BJ (cell line): ENCODE measurements at regions not wholly inside any gene's neighbourhood (a gene's known extent, or its start where the extent isn't known, plus 50 kb on each side); places are given as distances from the start of the nearest gene placed in this dataset.

Source experiments
- CTCF ChIA-PET: fragments of 350-600 bp; formaldehyde crosslinking; extraction: SDS; loops from one replicate; lab custom pipeline; 2021; ENCODE audit warnings: antibody characterized with exemption, inconsistent platforms; lab: Yijun Ruan, JAX
- POLR2A ChIA-PET: fragments of 300-600 bp; sonication (Branson Sonifier 250); formaldehyde crosslinking; extraction: SDS; loops from one replicate; lab custom pipeline; 2021; ENCODE audit warnings: antibody characterized with exemption; lab: Charles Lee
- DNase-seq: peaks from one replicate; pipeline ENCODE4 v3.0.0-alpha.2; 2011; ENCODE audit warnings: low read depth
- H3K27me3 ChIP-seq: 2 replicates; pipeline ENCODE4 v1.6.0; 2011; ENCODE audit warnings: low read length; ENCODE audit not compliant: control insufficient read depth, insufficient read depth
- H3K36me3 ChIP-seq: 2 replicates; pipeline ENCODE4 v1.5.1; 2011; ENCODE audit warnings: low read length; ENCODE audit not compliant: control insufficient read depth, insufficient read depth
- H3K4me3 ChIP-seq: 2 replicates; pipeline ENCODE4 v1.5.1; 2011; ENCODE audit warnings: low read depth, mild to moderate bottlenecking, control low read depth, low read length
- TF ChIP-seq, protein P1 (sequence below): IDR thresholded peaks from 2 replicates; pipeline ENCODE4 v1.5.1; 2011; ENCODE audit warnings: low read depth, mild to moderate bottlenecking, control low read depth, inconsistent platforms, low read length, moderate library complexity; ENCODE audit not compliant: insufficient read depth

DNA sequence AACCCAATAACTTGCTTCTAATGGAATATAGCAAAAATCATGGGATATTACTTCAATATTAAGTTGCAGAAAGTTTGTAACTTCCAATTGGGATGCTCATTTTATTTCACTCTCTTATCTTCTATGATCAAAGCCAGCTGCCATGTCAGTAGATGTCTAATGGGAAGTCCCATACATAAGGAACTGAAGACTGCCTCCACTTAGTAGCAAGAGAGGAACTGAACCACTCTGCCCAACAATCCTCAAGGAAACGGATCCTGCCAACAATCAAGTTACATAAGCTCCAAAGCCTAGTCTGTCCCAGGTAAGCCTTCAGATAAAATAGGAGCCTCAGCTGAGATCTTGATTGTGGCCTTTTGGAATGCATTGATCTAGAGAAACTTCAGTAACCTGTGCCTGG is 431.5 kb upstream of the PCDH15 start:
- H3K36me3 ChIP-seq: no peaks in the 10 kb centered on the region
- H3K27me3 ChIP-seq: no peaks in the 10 kb centered on the region
- ChIA-PET CTCF (no interaction called here), POLR2A (no interaction called here)
- TF ChIP-seq, protein P1, sequence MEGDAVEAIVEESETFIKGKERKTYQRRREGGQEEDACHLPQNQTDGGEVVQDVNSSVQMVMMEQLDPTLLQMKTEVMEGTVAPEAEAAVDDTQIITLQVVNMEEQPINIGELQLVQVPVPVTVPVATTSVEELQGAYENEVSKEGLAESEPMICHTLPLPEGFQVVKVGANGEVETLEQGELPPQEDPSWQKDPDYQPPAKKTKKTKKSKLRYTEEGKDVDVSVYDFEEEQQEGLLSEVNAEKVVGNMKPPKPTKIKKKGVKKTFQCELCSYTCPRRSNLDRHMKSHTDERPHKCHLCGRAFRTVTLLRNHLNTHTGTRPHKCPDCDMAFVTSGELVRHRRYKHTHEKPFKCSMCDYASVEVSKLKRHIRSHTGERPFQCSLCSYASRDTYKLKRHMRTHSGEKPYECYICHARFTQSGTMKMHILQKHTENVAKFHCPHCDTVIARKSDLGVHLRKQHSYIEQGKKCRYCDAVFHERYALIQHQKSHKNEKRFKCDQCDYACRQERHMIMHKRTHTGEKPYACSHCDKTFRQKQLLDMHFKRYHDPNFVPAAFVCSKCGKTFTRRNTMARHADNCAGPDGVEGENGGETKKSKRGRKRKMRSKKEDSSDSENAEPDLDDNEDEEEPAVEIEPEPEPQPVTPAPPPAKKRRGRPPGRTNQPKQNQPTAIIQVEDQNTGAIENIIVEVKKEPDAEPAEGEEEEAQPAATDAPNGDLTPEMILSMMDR: no peak
- no peak for DNase-seq
- no peak overlapping the region for H3K4me3 ChIP-seq

DNA sequence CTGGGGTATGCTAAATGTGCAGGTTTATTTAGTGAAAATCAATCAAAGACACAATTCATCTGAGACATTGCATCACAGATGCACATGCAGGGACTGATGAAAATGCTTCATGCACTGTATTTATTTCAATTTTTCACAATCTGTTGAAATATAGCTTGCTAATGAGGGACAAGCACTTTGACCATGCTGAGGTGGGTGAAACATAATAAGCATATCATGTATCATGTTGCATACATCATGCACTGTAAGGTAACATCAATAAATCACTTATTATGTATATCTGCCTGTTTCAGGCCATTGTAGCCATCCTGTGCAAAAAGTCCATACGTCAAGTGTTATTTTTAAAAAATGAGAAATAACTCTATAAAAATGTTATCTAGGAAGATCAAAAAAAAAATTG is 426.9 kb upstream of the PCDH15 start:
- Histone ChIP-seq H3K36me3 (no peaks in the 10 kb centered on the region), H3K4me3 (no peak overlapping the region), H3K27me3 (no peaks in the 10 kb centered on the region)
- ChIA-PET CTCF (no interaction called here), POLR2A (no interaction called here)
- no peak for DNase-seq
- TF ChIP-seq, protein P1: no peak

DNA sequence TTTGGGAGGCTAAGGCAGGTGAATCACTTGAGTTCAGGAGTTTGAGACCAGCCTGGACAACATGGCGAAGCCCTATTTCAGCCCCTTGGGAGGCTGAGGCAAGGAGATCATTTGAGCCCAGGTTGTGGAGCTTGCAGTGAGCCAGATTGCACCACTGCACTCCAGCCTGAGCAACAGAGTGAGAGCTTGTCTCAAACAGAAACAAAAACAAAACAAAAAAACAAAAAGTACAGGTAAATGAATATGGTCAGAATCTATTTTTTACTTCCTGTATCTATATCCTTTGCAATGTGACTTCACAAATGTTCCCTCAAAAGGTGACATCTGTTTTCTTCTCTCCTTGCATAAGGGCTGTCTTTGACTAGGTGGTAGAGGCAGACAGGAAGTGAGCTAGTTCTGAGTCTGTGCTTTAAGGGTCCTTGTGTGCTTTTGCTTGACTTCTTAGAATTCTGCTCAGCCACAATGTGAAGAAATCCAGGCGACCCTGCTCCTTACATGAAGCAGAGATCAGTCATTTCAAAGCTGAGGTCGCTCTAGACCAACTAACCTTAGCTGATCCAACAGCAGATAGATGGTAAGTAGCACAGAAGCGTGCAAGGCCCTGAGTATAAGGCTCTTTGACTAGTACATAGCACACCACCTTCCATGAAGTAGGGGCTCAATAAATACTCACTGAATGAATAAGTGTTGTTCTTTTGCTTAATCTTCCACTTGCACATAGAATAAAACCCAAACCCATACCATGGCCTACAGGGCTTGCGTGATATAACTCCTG is 423.2 kb upstream of the PCDH15 start:
- CTCF ChIA-PET: interaction anchor here (1.5 kb wide), 1 partner anchor 9 kb away, joined by 3 read pairs; no protein-coding TSS in a partner anchor
- no peak overlapping the region for H3K4me3 ChIP-seq
- POLR2A ChIA-PET: no interaction called here
- H3K27me3 ChIP-seq: no peaks in the 10 kb centered on the region
- TF ChIP-seq, protein P1: no peak
- DNase-seq: no peak
- H3K36me3 ChIP-seq: no peaks in the 10 kb centered on the region

DNA sequence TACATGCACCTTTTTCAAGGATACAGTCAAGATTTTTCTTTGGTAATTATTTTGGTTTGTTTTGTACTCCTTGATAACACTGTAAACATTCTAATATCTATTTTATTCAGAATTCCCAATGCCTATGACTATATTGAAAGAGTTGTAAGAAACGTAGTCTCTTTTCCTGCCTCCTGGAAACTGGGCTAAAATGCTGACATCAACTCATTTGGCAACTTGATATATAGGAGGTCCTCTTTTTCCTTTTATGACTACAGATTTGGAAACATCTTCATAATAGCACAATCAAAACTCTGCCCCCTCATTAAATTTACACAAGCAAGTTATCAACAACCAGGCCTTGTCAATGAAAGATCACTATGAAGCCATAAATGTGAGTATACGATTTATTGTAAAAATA is 422.3 kb upstream of the PCDH15 start:
- DNase-seq: no peak
- CTCF ChIA-PET: no interaction called here
- TF ChIP-seq, protein P1: no peak
- H3K27me3 ChIP-seq: no peaks in the 10 kb centered on the region
- POLR2A ChIA-PET: no interaction called here
- no peak overlapping the region for H3K4me3 ChIP-seq
- H3K36me3 ChIP-seq: no peaks in the 10 kb centered on the region

DNA sequence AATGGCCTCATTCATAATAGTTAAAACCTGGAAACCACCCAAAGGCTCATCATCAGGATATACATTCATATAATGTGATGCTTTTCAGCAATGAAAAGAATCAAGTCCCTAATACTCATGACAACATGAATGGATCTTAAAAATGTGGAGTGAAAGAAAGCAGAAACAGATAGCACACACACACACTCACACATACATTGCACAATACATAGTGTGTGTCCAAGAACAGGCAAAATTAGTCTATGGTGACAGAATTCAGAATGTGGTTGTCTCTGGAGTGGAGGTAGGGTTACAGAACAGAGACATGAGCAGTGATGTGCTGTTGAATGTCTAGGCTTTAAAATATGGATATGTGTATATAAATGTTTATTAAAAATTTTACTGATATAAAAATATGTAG is 419.9 kb upstream of the PCDH15 start:
- Histone ChIP-seq H3K4me3 (no peak overlapping the region), H3K27me3 (no peaks in the 10 kb centered on the region), H3K36me3 (no peaks in the 10 kb centered on the region)
- DNase-seq: no peak
- ChIA-PET CTCF (no interaction called here), POLR2A (no interaction called here)
- TF ChIP-seq, protein P1: no peak
